Mesenchymal stem cell (in vitro differentiated cells and primary cell): ENCODE measurements at regions not wholly inside any gene's neighbourhood (a gene's known extent, or its start where the extent isn't known, plus 50 kb on each side); places are given as distances from the start of the nearest gene placed in this dataset.

Experiments
- DNase-seq: peaks from one replicate; pipeline ENCODE4 v3.0.0-alpha.2; 2013
- H2AFZ ChIP-seq: one replicate; pipeline ENCODE4 v1.6.1; 2013; ENCODE audit warnings: low read depth, mild to moderate bottlenecking, control low read depth, inconsistent platforms, low read length, moderate library complexity
- H2AK5ac ChIP-seq: 2 replicates; pipeline ENCODE4 v1.6.1; 2013; ENCODE audit warnings: low read length, moderate library complexity, mild to moderate bottlenecking, inconsistent platforms; ENCODE audit not compliant: severe bottlenecking
- H2BK120ac ChIP-seq: one replicate; pipeline ENCODE4 v1.6.1; 2013; ENCODE audit warnings: low read depth, mild to moderate bottlenecking, inconsistent platforms, low read length, moderate library complexity
- H2BK12ac ChIP-seq, 2 experiments: one replicate each; pipeline ENCODE4 v1.6.1; 2013; ENCODE audit warnings: inconsistent platforms in 2 of 2, low read length in 2 of 2, mild to moderate bottlenecking in 2 of 2, moderate library complexity in 2 of 2, control low read depth in 1 of 2
- H2BK15ac ChIP-seq: one replicate; pipeline ENCODE4 v1.6.1; 2013; ENCODE audit warnings: mild to moderate bottlenecking, low read depth, inconsistent platforms; ENCODE audit not compliant: poor library complexity, severe bottlenecking
- H2BK5ac ChIP-seq: 2 replicates; pipeline ENCODE4 v1.6.1; 2013; ENCODE audit warnings: low read depth, mild to moderate bottlenecking, low read length, control low read depth, inconsistent platforms; ENCODE audit not compliant: poor library complexity, severe bottlenecking
- H3K14ac ChIP-seq, 2 experiments: one replicate each; pipeline ENCODE4 v1.6.1; 2013; ENCODE audit warnings: inconsistent platforms in 2 of 2, low read length in 2 of 2, control low read depth in 1 of 2, mild to moderate bottlenecking in 1 of 2, moderate library complexity in 1 of 2
- H3K18ac ChIP-seq, 2 experiments: one replicate each; pipeline ENCODE4 v1.6.1; 2013; ENCODE audit warnings: inconsistent platforms in 2 of 2, low read length in 2 of 2, control low read depth in 1 of 2, low read depth in 1 of 2, mild to moderate bottlenecking in 1 of 2
- H3K23ac ChIP-seq, 2 experiments: one replicate each; pipeline ENCODE4 v1.6.1; 2013; ENCODE audit warnings: inconsistent platforms in 2 of 2, low read length in 2 of 2, mild to moderate bottlenecking in 2 of 2, moderate library complexity in 2 of 2, control low read depth in 1 of 2
- H3K27ac ChIP-seq: 2 replicates; pipeline ENCODE4 v1.5.1; 2013; ENCODE audit warnings: mild to moderate bottlenecking, moderate library complexity, low read length, control low read depth, inconsistent platforms; ENCODE audit not compliant: poor library complexity, severe bottlenecking
- H3K27me3 ChIP-seq, 2 experiments: 2 replicates each; pipeline versions ENCODE4 v1.6.1 to v1.7.0; 2013; ENCODE audit warnings: low read length in 2 of 2, mild to moderate bottlenecking in 2 of 2, moderate library complexity in 2 of 2, control low read depth in 1 of 2, inconsistent platforms in 1 of 2; ENCODE audit not compliant: control insufficient read depth in 1 of 2, insufficient read depth in 1 of 2
- H3K36me3 ChIP-seq, 2 experiments: 2 replicates each; pipeline versions ENCODE4 v1.6.1 to v1.7.0; 2013; ENCODE audit warnings: low read length in 2 of 2, control low read depth in 1 of 2, inconsistent platforms in 1 of 2, low read depth in 1 of 2, mild to moderate bottlenecking in 1 of 2; ENCODE audit not compliant: insufficient read depth in 2 of 2, control insufficient read depth in 1 of 2
- H3K4ac ChIP-seq, 2 experiments: one replicate each; pipeline ENCODE4 v1.6.1; 2013; ENCODE audit warnings: inconsistent platforms in 2 of 2, low read length in 2 of 2, mild to moderate bottlenecking in 2 of 2, moderate library complexity in 2 of 2, control low read depth in 1 of 2, low read depth in 1 of 2
- H3K4me1 ChIP-seq: 2 replicates; pipeline ENCODE4 v1.6.1; 2013; ENCODE audit warnings: low read depth, low read length, control low read depth; ENCODE audit not compliant: control insufficient read depth, insufficient read depth
- H3K4me2 ChIP-seq: 2 replicates; pipeline ENCODE4 v1.6.1; 2013; ENCODE audit warnings: low read length, mild to moderate bottlenecking, inconsistent platforms; ENCODE audit not compliant: poor library complexity, severe bottlenecking
- H3K4me3 ChIP-seq, 2 experiments: 2 replicates each; pipeline versions ENCODE4 v1.5.1 to v1.7.0; 2013; ENCODE audit warnings: low read length in 2 of 2, mild to moderate bottlenecking in 2 of 2, control low read depth in 1 of 2, low read depth in 1 of 2; ENCODE audit not compliant: insufficient read depth in 1 of 2
- H3K79me1 ChIP-seq: replicated peaks from 2 replicates; pipeline ENCODE4 v1.6.1; 2013; ENCODE audit warnings: mild to moderate bottlenecking, control low read depth, low read length, inconsistent platforms; ENCODE audit not compliant: poor library complexity, severe bottlenecking
- H3K9ac ChIP-seq: 2 replicates; pipeline ENCODE4 v1.7.0; 2013; ENCODE audit warnings: mild to moderate bottlenecking, low read length, moderate library complexity
- H3K9me3 ChIP-seq: 2 replicates; pipeline ENCODE4 v1.7.0; 2013; ENCODE audit warnings: mild to moderate bottlenecking, low read length; ENCODE audit not compliant: control insufficient read depth
- H4K8ac ChIP-seq: one replicate; pipeline ENCODE4 v1.6.1; 2013; ENCODE audit warnings: inconsistent platforms, mild to moderate bottlenecking, low read length, moderate library complexity
- H4K91ac ChIP-seq: one replicate; pipeline ENCODE4 v1.6.1; 2013; ENCODE audit warnings: mild to moderate bottlenecking, low read length, inconsistent platforms
- WGBS: methylation state at CpG from one replicate; pipeline ENCODE4 v1.1.7; 2013; ENCODE audit warnings: mixed read lengths; 5-methylcytosine and 5-hydroxymethylcytosine counted together

GRCh38 chr12:90299121-90299520 lies 590.5 kb upstream of the ATP2B1 start:
- no peak overlapping the region for H2BK120ac ChIP-seq
- no peak overlapping the region for H3K23ac ChIP-seq
- no peak overlapping the region for H4K91ac ChIP-seq
- no peaks in the 10 kb centered on the region for H3K9me3 ChIP-seq
- no peaks in the 10 kb centered on the region for H3K27me3 ChIP-seq
- no peak overlapping the region for H3K14ac ChIP-seq
- no peaks in the 10 kb centered on the region for H3K4me1 ChIP-seq
- H3K18ac ChIP-seq = no peak overlapping the region
- H2BK12ac ChIP-seq = no peak overlapping the region
- H3K9ac ChIP-seq = no peak overlapping the region
- no peak overlapping the region for H3K4ac ChIP-seq
- H3K4me2 ChIP-seq = no peak overlapping the region
- no peak overlapping the region for H2AK5ac ChIP-seq
- H2BK5ac ChIP-seq = no peak overlapping the region
- no peak for DNase-seq
- 73% methylated on average over 4 of the region's 4 CpGs for WGBS
- no peak overlapping the region for H3K4me3 ChIP-seq
- H2AFZ ChIP-seq = no peak overlapping the region
- H4K8ac ChIP-seq = no peak overlapping the region
- no peaks in the 10 kb centered on the region for H3K79me1 ChIP-seq
- H2BK15ac ChIP-seq = no peak overlapping the region
- no peak overlapping the region for H3K27ac ChIP-seq
- H3K36me3 ChIP-seq = no peaks in the 10 kb centered on the region

- Histone ChIP-seq H3K27ac (no peak overlapping the region), H3K4me3 (no peak overlapping the region), H3K4ac (no peak overlapping the region), H4K8ac (no peak overlapping the region), H3K9me3 (no peaks in the 10 kb centered on the region), H2BK12ac (no peak overlapping the region), H3K23ac (no peak overlapping the region), H2BK120ac (no peak overlapping the region), H3K14ac (no peak overlapping the region), H3K27me3 (no peaks in the 10 kb centered on the region), H3K4me1 (no peaks in the 10 kb centered on the region), H2AFZ (no peak overlapping the region), H3K36me3 (no peaks in the 10 kb centered on the region), H4K91ac (no peak overlapping the region), H3K79me1 (no peaks in the 10 kb centered on the region), H3K4me2 (no peak overlapping the region), H2BK15ac (no peak overlapping the region), H2BK5ac (no peak overlapping the region), H3K9ac (no peak overlapping the region), H2AK5ac (no peak overlapping the region), H3K18ac (no peak overlapping the region)
- DNase-seq = no peak
- no CpG with 5 or more reads among the region's 2 CpGs for WGBS
These were observed 589.8 kb upstream of the ATP2B1 start for GRCh38 chr12:90298289-90298948.

DNA sequence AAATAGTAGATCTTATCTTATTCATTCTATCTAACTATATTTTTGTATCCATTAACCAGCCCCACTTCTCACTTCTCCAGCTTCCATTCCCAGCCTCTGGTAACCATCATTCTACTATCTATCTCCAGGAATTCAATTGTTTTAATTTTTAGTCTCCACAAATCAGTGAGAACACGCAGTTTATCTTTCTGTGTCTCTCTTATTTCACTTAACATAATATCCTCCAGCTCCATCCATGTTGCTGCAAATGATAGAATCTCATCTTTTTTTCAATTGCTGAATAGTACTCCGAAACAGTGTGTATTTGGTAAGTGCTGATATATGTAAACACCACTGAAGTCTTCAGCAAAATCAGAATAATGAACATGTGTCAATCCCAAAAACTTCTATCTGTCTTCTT lies 587.2 kb upstream of the ATP2B1 start:
- H2AK5ac ChIP-seq = no peak overlapping the region
- no peaks in the 10 kb centered on the region for H3K4me1 ChIP-seq
- no peak overlapping the region for H2BK120ac ChIP-seq
- no peak overlapping the region for H4K91ac ChIP-seq
- H3K9ac ChIP-seq = no peak overlapping the region
- H3K18ac ChIP-seq = no peak overlapping the region
- no peaks in the 10 kb centered on the region for H3K79me1 ChIP-seq
- no peaks in the 10 kb centered on the region for H3K36me3 ChIP-seq
- no peak overlapping the region for H2BK5ac ChIP-seq
- WGBS = 86% methylated on average over 1 of the region's 2 CpGs
- no peak overlapping the region for H3K4ac ChIP-seq
- no peak overlapping the region for H3K14ac ChIP-seq
- no peak overlapping the region for H2BK15ac ChIP-seq
- H3K9me3 ChIP-seq = no peaks in the 10 kb centered on the region
- no peak overlapping the region for H3K27ac ChIP-seq
- H3K4me3 ChIP-seq = no peak overlapping the region
- H2BK12ac ChIP-seq = no peak overlapping the region
- H3K23ac ChIP-seq = no peak overlapping the region
- no peak overlapping the region for H2AFZ ChIP-seq
- H3K27me3 ChIP-seq = no peaks in the 10 kb centered on the region
- DNase-seq = no peak
- H4K8ac ChIP-seq = no peak overlapping the region
- no peak overlapping the region for H3K4me2 ChIP-seq

- H3K4me1 ChIP-seq = no peaks in the 10 kb centered on the region
- H2AFZ ChIP-seq = no peak overlapping the region
- peaks cover 14% of the 10 kb centered on the region for H3K9me3 ChIP-seq
- H3K23ac ChIP-seq = no peak overlapping the region
- no peak overlapping the region for H2BK15ac ChIP-seq
- H2AK5ac ChIP-seq = no peak overlapping the region
- WGBS = 60% methylated on average over 4 of the region's 4 CpGs
- H3K14ac ChIP-seq = no peak overlapping the region
- no peaks in the 10 kb centered on the region for H3K79me1 ChIP-seq
- no peak overlapping the region for H2BK120ac ChIP-seq
- no peaks in the 10 kb centered on the region for H3K36me3 ChIP-seq
- no peak overlapping the region for H3K4me2 ChIP-seq
- H3K18ac ChIP-seq = no peak overlapping the region
- H3K27ac ChIP-seq = no peak overlapping the region
- no peak overlapping the region for H2BK5ac ChIP-seq
- H4K8ac ChIP-seq = no peak overlapping the region
- H4K91ac ChIP-seq = no peak overlapping the region
- no peak for DNase-seq
- H3K9ac ChIP-seq = no peak overlapping the region
- no peaks in the 10 kb centered on the region for H3K27me3 ChIP-seq
- H3K4me3 ChIP-seq = no peak overlapping the region
- no peak overlapping the region for H3K4ac ChIP-seq
- no peak overlapping the region for H2BK12ac ChIP-seq
These were observed 583.5 kb upstream of the ATP2B1 start for GRCh38 chr12:90292183-90292582.
